A549 (cell line): ENCODE measurements at regions not wholly inside any gene's neighbourhood (a gene's known extent, or its start where the extent isn't known, plus 50 kb on each side); places are given as distances from the start of the nearest gene placed in this dataset.

Experiments
- ATAC-seq, 2 experiments: fragments of 200-7000 bp in 1 of 2; fragments of >200 bp in 1 of 2; cut with Nextera tagmentation in 1 of 2; cut with Tn5 transposase in 1 of 2; 3 replicates each; pipeline versions ENCODE4 v1.8.0 to v1.9.1; 2018 to 2020; ENCODE audit warnings: mild to moderate bottlenecking in 1 of 2, moderate library complexity in 1 of 2
- CTCF ChIA-PET: fragments of 300-600 bp; sonication (Branson Sonifier 250); formaldehyde crosslinking; extraction: SDS; loops from one replicate; lab custom pipeline; 2021; ENCODE audit warnings: antibody characterized with exemption, inconsistent platforms; lab: Yijun Ruan, JAX
- POLR2A ChIA-PET: fragments of 350-600 bp; formaldehyde crosslinking; extraction: SDS; loops from one replicate; lab custom pipeline; 2021; ENCODE audit warnings: antibody characterized with exemption, inconsistent platforms; lab: Yijun Ruan, JAX
- DNase-seq, 2 experiments: peaks; one replicate each; pipeline versions ENCODE4 v3.0.0 to v3.0.0-alpha.2; 2011 to 2016; ENCODE audit warnings: low read depth in 1 of 2, low spot score in 1 of 2
- FAIRE-seq: peaks from 2 replicates; lab custom pipeline; 2011; peaks lifted over from hg19 to GRCh38; lab: Jason Lieb, UNC
- H3K27ac ChIP-seq, 2 experiments: fragments of >200 bp; sonication (Bioruptor Twin); formaldehyde crosslinking; 3 replicates each; pipeline ENCODE4 v1.5.1; 2016 to 2017
- H3K4me1 ChIP-seq: fragments of >200 bp; sonication (Bioruptor Twin); formaldehyde crosslinking; 3 replicates; pipeline ENCODE4 v1.6.1; 2016
- H3K4me2 ChIP-seq: fragments of >200 bp; sonication (Bioruptor Twin); formaldehyde crosslinking; 3 replicates; pipeline ENCODE4 v1.6.1; 2016
- H3K4me3 ChIP-seq: fragments of >200 bp; sonication (Bioruptor Twin); formaldehyde crosslinking; 3 replicates; pipeline ENCODE4 v1.5.1; 2016
- H3K9me3 ChIP-seq: fragments of >200 bp; sonication (Bioruptor Twin); formaldehyde crosslinking; 3 replicates; pipeline ENCODE4 v1.6.1; 2016
- CHD2 ChIP-seq: fragments of 150-350 bp; IDR thresholded peaks from 2 replicates; pipeline ENCODE4 v1.6.1; 2014; ENCODE audit warnings: low read length; ENCODE audit not compliant: partially characterized antibody
- EHF ChIP-seq: fragments of 250-450 bp; sonication (Bioruptor Pico); IDR thresholded peaks from 2 replicates; pipeline ENCODE4 v1.5.0; 2020; ENCODE audit warnings: mild to moderate bottlenecking
- EHMT2 ChIP-seq: fragments of 200-600 bp; sonication (generic); IDR thresholded peaks from 2 replicates; pipeline ENCODE4 v1.6.1; 2016; ENCODE audit warnings: antibody characterized with exemption, low read depth, mild to moderate bottlenecking, moderate library complexity
- ESRRA ChIP-seq: fragments of 150-350 bp; IDR thresholded peaks from 2 replicates; pipeline ENCODE4 v1.6.1; 2014; ENCODE audit warnings: mild to moderate bottlenecking, low read length, borderline replicate concordance
- FOSB ChIP-seq: fragments of 250-450 bp; sonication (Bioruptor Pico); IDR thresholded peaks from 2 replicates; pipeline ENCODE4 v1.5.0; 2020; ENCODE audit warnings: mild to moderate bottlenecking, moderate library complexity
- FOSL2 ChIP-seq, 2 experiments: fragments of 450-650 bp in 1 of 2; fragments of >200 bp in 1 of 2; sonication (Bioruptor Twin) in 1 of 2; formaldehyde crosslinking; IDR thresholded peaks; 2 replicates each; pipeline versions ENCODE4 v1.5.0 to v1.6.1; 2016 to 2020; ENCODE audit warnings: mild to moderate bottlenecking in 1 of 2, moderate library complexity in 1 of 2
- FOXS1 ChIP-seq: fragments of 250-450 bp; sonication (Bioruptor Pico); IDR thresholded peaks from 2 replicates; pipeline ENCODE4 v1.5.0; 2020; ENCODE audit warnings: mild to moderate bottlenecking, moderate library complexity
- HEYL ChIP-seq: fragments of 250-450 bp; sonication (Bioruptor Pico); IDR thresholded peaks from 2 replicates; pipeline ENCODE4 v1.8.0; 2021; ENCODE audit warnings: mild to moderate bottlenecking, moderate library complexity
- HOXB5 ChIP-seq: fragments of 250-450 bp; sonication (Bioruptor Pico); IDR thresholded peaks from 2 replicates; pipeline ENCODE4 v1.5.0; 2020; ENCODE audit warnings: mild to moderate bottlenecking, moderate library complexity
- JUNB ChIP-seq: fragments of >200 bp; sonication (Bioruptor Twin); formaldehyde crosslinking; IDR thresholded peaks from 2 replicates; pipeline ENCODE4 v1.6.1; 2016
- RCOR1 ChIP-seq: fragments of 150-350 bp; IDR thresholded peaks from 2 replicates; pipeline ENCODE4 v1.6.1; 2014; ENCODE audit warnings: antibody characterized with exemption, low read length, low read depth
- REST ChIP-seq: fragments of 200-600 bp; sonication (generic); IDR thresholded peaks from 2 replicates; pipeline ENCODE4 v1.6.1; 2016; ENCODE audit warnings: antibody characterized with exemption, mild to moderate bottlenecking, moderate library complexity
- TP53 ChIP-seq: fragments of 250-450 bp; sonication (Bioruptor Pico); IDR thresholded peaks from 2 replicates; pipeline ENCODE4 v1.5.0; 2021; ENCODE audit warnings: mild to moderate bottlenecking, moderate library complexity
- ZC3H11A ChIP-seq: fragments of 450-650 bp; IDR thresholded peaks from 2 replicates; pipeline ENCODE4 v1.6.1; 2014; ENCODE audit warnings: antibody characterized with exemption, mild to moderate bottlenecking
- ZFP36 ChIP-seq: fragments of 450-650 bp; IDR thresholded peaks from 2 replicates; pipeline ENCODE4 v1.6.1; 2014; ENCODE audit warnings: borderline replicate concordance; ENCODE audit not compliant: partially characterized antibody
- ZNF302 ChIP-seq: fragments of 250-450 bp; sonication (Bioruptor Pico); IDR thresholded peaks from 2 replicates; pipeline ENCODE4 v1.9.0; 2021; ENCODE audit warnings: inconsistent platforms, mild to moderate bottlenecking, moderate library complexity
- WGBS: methylation state at CpG from one replicate; pipeline ENCODE4 v1.1.6; 2017; ENCODE audit errors: missing lambda C conversion rate; 5-methylcytosine and 5-hydroxymethylcytosine counted together
- TF ChIP-seq, protein P1 (sequence below): fragments of 250-450 bp; sonication (Bioruptor Pico); IDR thresholded peaks from 2 replicates; pipeline ENCODE4 v1.5.0; 2021; ENCODE audit warnings: mild to moderate bottlenecking, moderate library complexity, borderline replicate concordance
- TF ChIP-seq, protein P2 (sequence below): fragments of 250-450 bp; sonication (Bioruptor Pico); IDR thresholded peaks from 2 replicates; pipeline ENCODE4 v1.5.0; 2020; ENCODE audit warnings: low read depth, mild to moderate bottlenecking, moderate library complexity
- TF ChIP-seq, protein P3 (sequence below): IDR thresholded peaks from 2 replicates; pipeline ENCODE4 v1.6.1; 2012

- Histone ChIP-seq H3K4me1 (peaks cover 16% of the 10 kb centered on the region), H3K9me3 (no peaks in the 10 kb centered on the region), H3K27ac (no peak overlapping the region)
- CTCF ChIA-PET: no interaction called here
- TF ChIP-seq ZFP36 (no peak), ZNF302 (CRISPR knock-in tag) (no peak), FOSL2 (IDR thresholded peaks at IDR 0.05) (no peak), FOSL2 (CRISPR knock-in tag; IDR thresholded peaks at IDR 0.05) (no peak), FOXS1 (CRISPR knock-in tag) (no peak), HOXB5 (CRISPR knock-in tag) (no peak)
- TF ChIP-seq, protein P1, sequence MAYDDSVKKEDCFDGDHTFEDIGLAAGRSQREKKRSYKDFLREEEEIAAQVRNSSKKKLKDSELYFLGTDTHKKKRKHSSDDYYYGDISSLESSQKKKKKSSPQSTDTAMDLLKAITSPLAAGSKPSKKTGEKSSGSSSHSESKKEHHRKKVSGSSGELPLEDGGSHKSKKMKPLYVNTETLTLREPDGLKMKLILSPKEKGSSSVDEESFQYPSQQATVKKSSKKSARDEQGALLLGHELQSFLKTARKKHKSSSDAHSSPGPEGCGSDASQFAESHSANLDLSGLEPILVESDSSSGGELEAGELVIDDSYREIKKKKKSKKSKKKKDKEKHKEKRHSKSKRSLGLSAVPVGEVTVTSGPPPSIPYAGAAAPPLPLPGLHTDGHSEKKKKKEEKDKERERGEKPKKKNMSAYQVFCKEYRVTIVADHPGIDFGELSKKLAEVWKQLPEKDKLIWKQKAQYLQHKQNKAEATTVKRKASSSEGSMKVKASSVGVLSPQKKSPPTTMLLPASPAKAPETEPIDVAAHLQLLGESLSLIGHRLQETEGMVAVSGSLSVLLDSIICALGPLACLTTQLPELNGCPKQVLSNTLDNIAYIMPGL (CRISPR knock-in tag): no peak
- TF ChIP-seq, protein P2, sequence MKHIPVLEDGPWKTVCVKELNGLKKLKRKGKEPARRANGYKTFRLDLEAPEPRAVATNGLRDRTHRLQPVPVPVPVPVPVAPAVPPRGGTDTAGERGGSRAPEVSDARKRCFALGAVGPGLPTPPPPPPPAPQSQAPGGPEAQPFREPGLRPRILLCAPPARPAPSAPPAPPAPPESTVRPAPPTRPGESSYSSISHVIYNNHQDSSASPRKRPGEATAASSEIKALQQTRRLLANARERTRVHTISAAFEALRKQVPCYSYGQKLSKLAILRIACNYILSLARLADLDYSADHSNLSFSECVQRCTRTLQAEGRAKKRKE: no peak
- TF ChIP-seq, all 56 proteins: peak for 0
- 89% methylated on average over 1 of the region's 1 CpG for WGBS
- no peak for FAIRE-seq
- ATAC-seq: no peak
- POLR2A ChIA-PET: no interaction called here
- no peak for DNase-seq
- Histone ChIP-seq H3K4me3 (no peak overlapping the region), H3K4me2 (no peak overlapping the region)
Measured at GRCh38 chr13:48840366-48840765, 135.3 kb upstream of the FNDC3A start.

GRCh38 chr13:48842316-48842715 is 133.4 kb upstream of the FNDC3A start:
- no peak for ATAC-seq
- FAIRE-seq: no peak

DNA sequence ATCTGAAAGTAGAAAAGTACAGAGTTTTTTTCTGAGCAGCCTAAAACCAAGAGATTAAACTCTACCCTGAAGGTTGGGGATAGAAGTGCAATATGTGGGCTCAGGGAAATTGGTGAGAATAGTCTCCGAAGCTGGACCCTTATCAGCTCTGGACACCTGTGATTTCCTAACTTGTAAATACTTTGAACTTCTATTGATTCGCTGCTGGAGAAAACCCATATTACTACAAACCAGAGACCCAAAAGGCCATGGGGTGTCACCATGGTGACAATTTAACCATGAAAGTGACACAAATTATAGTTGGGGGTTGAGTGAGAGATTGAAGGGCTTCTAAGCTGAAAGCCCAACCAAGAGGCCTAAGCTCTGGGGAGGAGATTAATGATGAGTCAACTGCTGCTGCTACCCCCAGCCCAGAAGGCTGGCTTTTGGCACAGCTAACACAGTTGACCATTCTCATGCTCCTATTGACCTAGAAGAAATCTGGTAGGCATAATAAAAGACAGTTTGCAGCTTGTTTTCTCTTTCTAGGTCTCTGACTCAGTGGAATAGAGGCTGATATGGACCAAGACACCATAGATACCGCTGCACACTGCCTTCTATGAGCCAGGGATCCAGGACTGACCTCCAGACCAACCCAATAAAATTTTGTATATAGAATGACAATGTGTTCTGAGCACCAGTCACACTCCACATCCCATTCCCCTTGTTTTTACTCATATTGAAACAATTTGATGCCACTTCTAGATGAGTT is 131.9 kb upstream of the FNDC3A start:
- Histone ChIP-seq H3K4me1 (peaks cover 3% of the 10 kb centered on the region; the same call in 2 of the 3 replicates), H3K9me3 (no peaks in the 10 kb centered on the region), H3K4me3 (no peak overlapping the region), H3K4me2 (no peak overlapping the region), H3K27ac (no peak overlapping the region)
- POLR2A ChIA-PET: no interaction called here
- DNase-seq (no peak), ATAC-seq (no peak), FAIRE-seq (no peak)
- WGBS: 84% methylated on average over 3 of the region's 3 CpGs
- TF ChIP-seq REST (no peak), FOSB (CRISPR knock-in tag) (no peak), JUNB (no peak), TP53 (CRISPR knock-in tag) (no peak)
- CTCF ChIA-PET: interaction anchor here (0.6 to 1.0 kb wide), 2 partner anchors 9 to 22 kb away, joined by 3 to 5 read pairs; no protein-coding TSS in a partner anchor

More at GRCh38 chr13:48842316-48842715, 133.4 kb upstream of the FNDC3A start:
- TF ChIP-seq ESRRA (no peak), TP53 (CRISPR knock-in tag) (no peak), FOXS1 (CRISPR knock-in tag) (no peak), ZC3H11A (no peak), EHF (CRISPR knock-in tag) (no peak), EHMT2 (no peak), CHD2 (no peak), RCOR1 (no peak), HEYL (CRISPR knock-in tag) (no peak)
- TF ChIP-seq, protein P3, sequence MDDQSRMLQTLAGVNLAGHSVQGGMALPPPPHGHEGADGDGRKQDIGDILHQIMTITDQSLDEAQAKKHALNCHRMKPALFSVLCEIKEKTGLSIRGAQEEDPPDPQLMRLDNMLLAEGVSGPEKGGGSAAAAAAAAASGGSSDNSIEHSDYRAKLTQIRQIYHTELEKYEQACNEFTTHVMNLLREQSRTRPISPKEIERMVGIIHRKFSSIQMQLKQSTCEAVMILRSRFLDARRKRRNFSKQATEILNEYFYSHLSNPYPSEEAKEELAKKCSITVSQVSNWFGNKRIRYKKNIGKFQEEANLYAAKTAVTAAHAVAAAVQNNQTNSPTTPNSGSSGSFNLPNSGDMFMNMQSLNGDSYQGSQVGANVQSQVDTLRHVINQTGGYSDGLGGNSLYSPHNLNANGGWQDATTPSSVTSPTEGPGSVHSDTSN: no peak
- TF ChIP-seq, protein P1 (CRISPR knock-in tag): no peak
- H3K27ac ChIP-seq: no peak overlapping the region
- H3K4me3 ChIP-seq: no peak overlapping the region
- H3K9me3 ChIP-seq: no peaks in the 10 kb centered on the region
- POLR2A ChIA-PET: no interaction called here
- peaks cover 16% of the 10 kb centered on the region for H3K4me1 ChIP-seq
- no peak for DNase-seq
- CTCF ChIA-PET: no interaction called here
- no peak overlapping the region for H3K4me2 ChIP-seq
